GM12878 (cell line): ENCODE measurements at regions not wholly inside any gene's neighbourhood (a gene's known extent, or its start where the extent isn't known, plus 50 kb on each side); places are given as distances from the start of the nearest gene placed in this dataset.

Experiments
- ATAC-seq: fragments of 200-7000 bp; cut with Tn5 transposase; 3 replicates; pipeline ENCODE4 v1.9.1; 2020; ENCODE audit warnings: mild to moderate bottlenecking, moderate library complexity
- BruUV-seq: library from RNA; stranded (reverse); fragments of 400-500 nt; replicated peaks from 2 replicates; lab custom pipeline; 2021; lab: Mats Ljungman, UMichigan
- CTCF ChIA-PET: fragments of 300-600 bp; sonication (Branson Sonifier 250); formaldehyde crosslinking; extraction: SDS; loops from one replicate; lab custom pipeline; 2021; ENCODE audit warnings: inconsistent platforms; lab: Yijun Ruan, JAX
- POLR2A ChIA-PET: fragments of 350-600 bp; formaldehyde crosslinking; extraction: SDS; loops from one replicate; lab custom pipeline; 2021; ENCODE audit warnings: inconsistent platforms; lab: Charles Lee
- RAD21 ChIA-PET: fragments of 300-600 bp; sonication (Branson Sonifier 250); formaldehyde crosslinking; loops from one replicate; lab custom pipeline; 2023; ENCODE audit warnings: antibody characterized with exemption; ENCODE audit not compliant: unreplicated experiment; lab: Charles Lee
- SMC1A ChIA-PET: fragments of 300-600 bp; sonication (Branson Sonifier 250); formaldehyde crosslinking; loops from one replicate; lab custom pipeline; 2023; ENCODE audit not compliant: unreplicated experiment, uncharacterized antibody; lab: Charles Lee
- DNase-seq: peaks from one replicate; pipeline ENCODE4 v3.0.0-alpha.2; 2011; ENCODE audit warnings: low read depth, low spot score
- FAIRE-seq: peaks from 3 replicates; lab custom pipeline; 2011; peaks lifted over from hg19 to GRCh38; lab: Jason Lieb, UNC
- H2AFZ ChIP-seq: 2 replicates; pipeline ENCODE4 v1.6.0; 2011; ENCODE audit warnings: low read depth, low read length, control low read depth; ENCODE audit not compliant: control insufficient read depth
- H3K27ac ChIP-seq: 2 replicates; pipeline ENCODE4 v1.5.1; 2011; ENCODE audit warnings: control low read depth; ENCODE audit not compliant: control insufficient read depth, insufficient read depth
- H3K27me3 ChIP-seq, 2 experiments: replicated peaks in 1 of 2; 2 replicates each; pipeline versions ENCODE4 v1.6.0 to v1.6.1; 2011; ENCODE audit warnings: low read length in 1 of 2; ENCODE audit not compliant: control insufficient read depth in 2 of 2, insufficient read depth in 2 of 2
- H3K36me3 ChIP-seq, 2 experiments: 2 replicates each; pipeline ENCODE4 v1.5.1; 2011; ENCODE audit warnings: low read length in 1 of 2; ENCODE audit not compliant: control insufficient read depth in 2 of 2, insufficient read depth in 2 of 2
- H3K4me1 ChIP-seq: 2 replicates; pipeline ENCODE4 v1.6.1; 2011; ENCODE audit warnings: mild to moderate bottlenecking, low read length, moderate library complexity, mixed read lengths; ENCODE audit not compliant: control insufficient read depth, insufficient read depth
- H3K4me2 ChIP-seq: 2 replicates; pipeline ENCODE4 v1.6.0; 2011; ENCODE audit warnings: control low read depth; ENCODE audit not compliant: control insufficient read depth, insufficient read depth
- H3K4me3 ChIP-seq: fragments of 200-600 bp; sonication (generic); 2 replicates; pipeline ENCODE4 v1.5.1; 2016
- H3K79me2 ChIP-seq: 2 replicates; pipeline ENCODE4 v1.6.0; 2011; ENCODE audit warnings: low read length; ENCODE audit not compliant: control insufficient read depth, insufficient read depth
- H3K9ac ChIP-seq: 2 replicates; pipeline ENCODE4 v1.8.0; 2011; ENCODE audit warnings: low read length, control low read depth, mixed read lengths; ENCODE audit not compliant: control insufficient read depth, insufficient read depth
- H3K9me3 ChIP-seq: replicated peaks from 3 replicates; pipeline ENCODE4 v1.5.1; 2011; ENCODE audit warnings: mild to moderate bottlenecking, low read length; ENCODE audit not compliant: control insufficient read depth, insufficient read depth
- H4K20me1 ChIP-seq: 2 replicates; pipeline ENCODE4 v1.6.0; 2011; ENCODE audit not compliant: control insufficient read depth, insufficient read depth
- BCLAF1 ChIP-seq: fragments of 450-650 bp; IDR thresholded peaks from 2 replicates; pipeline ENCODE4 v1.6.1; 2017; ENCODE audit warnings: antibody characterized with exemption, mild to moderate bottlenecking, moderate library complexity
- BRCA1 ChIP-seq: IDR thresholded peaks from 2 replicates; pipeline ENCODE4 v1.6.1; 2011; ENCODE audit warnings: low read depth, low read length, improper control_type of control experiment
- E4F1 ChIP-seq: fragments of 450-650 bp; IDR thresholded peaks from 2 replicates; pipeline ENCODE4 v1.6.1; 2018; ENCODE audit warnings: borderline replicate concordance, mild to moderate bottlenecking; ENCODE audit not compliant: partially characterized antibody
- MEF2A ChIP-seq: IDR thresholded peaks from 2 replicates; pipeline ENCODE4 v1.6.1; 2011; ENCODE audit warnings: low read depth, mild to moderate bottlenecking, low read length, moderate library complexity; ENCODE audit not compliant: insufficient read depth
- RBBP5 ChIP-seq: fragments of 200-600 bp; sonication (generic); conservative IDR thresholded peaks from 2 replicates; pipeline ENCODE4 v1.6.1; 2016
- SUPT20H ChIP-seq: IDR thresholded peaks from 2 replicates; pipeline ENCODE4 v1.6.1; 2011; ENCODE audit warnings: low read depth, mild to moderate bottlenecking, low read length, moderate library complexity, borderline replicate concordance; ENCODE audit not compliant: control insufficient read depth
- ZNF274 ChIP-seq: IDR thresholded peaks from one replicate; pipeline ENCODE4 v1.8.0; 2011; ENCODE audit not compliant: insufficient read length, insufficient read depth
- ZNF622 ChIP-seq: fragments of 450-650 bp; IDR thresholded peaks from 2 replicates; pipeline ENCODE4 v1.6.1; 2017; ENCODE audit warnings: mild to moderate bottlenecking, inconsistent platforms
- in situ Hi-C: fragments of 300-500 bp; cut with MboI; formaldehyde crosslinking; loops from 9 replicates; pipeline ENCODE4 v1.14.3; 2018; ENCODE audit warnings: mixed read lengths
- intact Hi-C: fragments of 100-400 bp; cut with micrococcal nuclease; formaldehyde crosslinking; loops from one replicate; pipeline ENCODE4 v1.14.2; 2022; ENCODE audit not compliant: unreplicated experiment
- TF ChIP-seq, protein P1 (sequence below): IDR thresholded peaks from 2 replicates; pipeline ENCODE4 v1.6.1; 2012; ENCODE audit warnings: improper control_type of control experiment, low read depth, low read length; ENCODE audit not compliant: insufficient replicate concordance
- TF ChIP-seq, protein P2 (sequence below): fragments of 450-650 bp; IDR thresholded peaks from 2 replicates; pipeline ENCODE4 v1.6.1; 2017; ENCODE audit warnings: mild to moderate bottlenecking, moderate library complexity

DNA sequence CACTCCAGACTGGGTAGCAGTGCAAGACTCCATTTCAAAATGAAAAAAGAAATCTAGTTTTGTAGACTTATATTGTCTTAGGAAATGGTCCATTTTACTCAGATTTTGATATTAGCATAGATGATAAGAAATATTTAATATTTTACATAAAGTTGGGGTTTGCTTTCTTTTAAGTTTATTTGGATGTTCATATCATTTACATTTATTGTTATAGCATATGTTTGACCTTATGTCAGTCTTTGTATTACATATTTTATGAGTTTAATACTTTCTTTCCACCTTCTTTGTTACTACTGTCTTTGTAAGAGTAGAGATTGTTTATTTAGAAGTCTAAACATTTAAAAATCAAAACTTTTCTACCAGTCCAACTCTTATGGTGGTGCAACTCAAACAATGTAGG lies 162.7 kb upstream of the OTX2 start:
- no peaks in the 10 kb centered on the region for H3K27me3 ChIP-seq
- no peaks in the 10 kb centered on the region for H3K79me2 ChIP-seq
- H3K4me3 ChIP-seq: no peak overlapping the region
- ChIA-PET RAD21 (no interaction called here), SMC1A (no interaction called here), CTCF (no interaction called here), POLR2A (no interaction called here)
- H3K4me1 ChIP-seq: no peaks in the 10 kb centered on the region
- FAIRE-seq: no peak
- no peak for ATAC-seq
- H3K9me3 ChIP-seq: no peaks in the 10 kb centered on the region
- H3K36me3 ChIP-seq: no peaks in the 10 kb centered on the region
- H3K9ac ChIP-seq: no peak overlapping the region
- no peak overlapping the region for H3K27ac ChIP-seq
- DNase-seq: no peak
- intact Hi-C loops (no loop called here), in situ Hi-C loops (no loop called here)
- H2AFZ ChIP-seq: no peak overlapping the region
- BruUV-seq: no TSS peak
- H3K4me2 ChIP-seq: no peak overlapping the region
- no peaks in the 10 kb centered on the region for H4K20me1 ChIP-seq
- no peak for TF ChIP-seq MEF2A
- no peak for TF ChIP-seq ZNF622
- TF ChIP-seq SUPT20H: no peak
- no peak for TF ChIP-seq BRCA1
- TF ChIP-seq E4F1: no peak
- TF ChIP-seq, protein P1, sequence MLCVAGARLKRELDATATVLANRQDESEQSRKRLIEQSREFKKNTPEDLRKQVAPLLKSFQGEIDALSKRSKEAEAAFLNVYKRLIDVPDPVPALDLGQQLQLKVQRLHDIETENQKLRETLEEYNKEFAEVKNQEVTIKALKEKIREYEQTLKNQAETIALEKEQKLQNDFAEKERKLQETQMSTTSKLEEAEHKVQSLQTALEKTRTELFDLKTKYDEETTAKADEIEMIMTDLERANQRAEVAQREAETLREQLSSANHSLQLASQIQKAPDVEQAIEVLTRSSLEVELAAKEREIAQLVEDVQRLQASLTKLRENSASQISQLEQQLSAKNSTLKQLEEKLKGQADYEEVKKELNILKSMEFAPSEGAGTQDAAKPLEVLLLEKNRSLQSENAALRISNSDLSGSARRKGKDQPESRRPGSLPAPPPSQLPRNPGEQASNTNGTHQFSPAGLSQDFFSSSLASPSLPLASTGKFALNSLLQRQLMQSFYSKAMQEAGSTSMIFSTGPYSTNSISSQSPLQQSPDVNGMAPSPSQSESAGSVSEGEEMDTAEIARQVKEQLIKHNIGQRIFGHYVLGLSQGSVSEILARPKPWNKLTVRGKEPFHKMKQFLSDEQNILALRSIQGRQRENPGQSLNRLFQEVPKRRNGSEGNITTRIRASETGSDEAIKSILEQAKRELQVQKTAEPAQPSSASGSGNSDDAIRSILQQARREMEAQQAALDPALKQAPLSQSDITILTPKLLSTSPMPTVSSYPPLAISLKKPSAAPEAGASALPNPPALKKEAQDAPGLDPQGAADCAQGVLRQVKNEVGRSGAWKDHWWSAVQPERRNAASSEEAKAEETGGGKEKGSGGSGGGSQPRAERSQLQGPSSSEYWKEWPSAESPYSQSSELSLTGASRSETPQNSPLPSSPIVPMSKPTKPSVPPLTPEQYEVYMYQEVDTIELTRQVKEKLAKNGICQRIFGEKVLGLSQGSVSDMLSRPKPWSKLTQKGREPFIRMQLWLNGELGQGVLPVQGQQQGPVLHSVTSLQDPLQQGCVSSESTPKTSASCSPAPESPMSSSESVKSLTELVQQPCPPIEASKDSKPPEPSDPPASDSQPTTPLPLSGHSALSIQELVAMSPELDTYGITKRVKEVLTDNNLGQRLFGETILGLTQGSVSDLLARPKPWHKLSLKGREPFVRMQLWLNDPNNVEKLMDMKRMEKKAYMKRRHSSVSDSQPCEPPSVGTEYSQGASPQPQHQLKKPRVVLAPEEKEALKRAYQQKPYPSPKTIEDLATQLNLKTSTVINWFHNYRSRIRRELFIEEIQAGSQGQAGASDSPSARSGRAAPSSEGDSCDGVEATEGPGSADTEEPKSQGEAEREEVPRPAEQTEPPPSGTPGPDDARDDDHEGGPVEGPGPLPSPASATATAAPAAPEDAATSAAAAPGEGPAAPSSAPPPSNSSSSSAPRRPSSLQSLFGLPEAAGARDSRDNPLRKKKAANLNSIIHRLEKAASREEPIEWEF: no peak
- no peak for TF ChIP-seq ZNF274
- TF ChIP-seq BCLAF1: no peak
- TF ChIP-seq RBBP5: no peak
- TF ChIP-seq, protein P2, sequence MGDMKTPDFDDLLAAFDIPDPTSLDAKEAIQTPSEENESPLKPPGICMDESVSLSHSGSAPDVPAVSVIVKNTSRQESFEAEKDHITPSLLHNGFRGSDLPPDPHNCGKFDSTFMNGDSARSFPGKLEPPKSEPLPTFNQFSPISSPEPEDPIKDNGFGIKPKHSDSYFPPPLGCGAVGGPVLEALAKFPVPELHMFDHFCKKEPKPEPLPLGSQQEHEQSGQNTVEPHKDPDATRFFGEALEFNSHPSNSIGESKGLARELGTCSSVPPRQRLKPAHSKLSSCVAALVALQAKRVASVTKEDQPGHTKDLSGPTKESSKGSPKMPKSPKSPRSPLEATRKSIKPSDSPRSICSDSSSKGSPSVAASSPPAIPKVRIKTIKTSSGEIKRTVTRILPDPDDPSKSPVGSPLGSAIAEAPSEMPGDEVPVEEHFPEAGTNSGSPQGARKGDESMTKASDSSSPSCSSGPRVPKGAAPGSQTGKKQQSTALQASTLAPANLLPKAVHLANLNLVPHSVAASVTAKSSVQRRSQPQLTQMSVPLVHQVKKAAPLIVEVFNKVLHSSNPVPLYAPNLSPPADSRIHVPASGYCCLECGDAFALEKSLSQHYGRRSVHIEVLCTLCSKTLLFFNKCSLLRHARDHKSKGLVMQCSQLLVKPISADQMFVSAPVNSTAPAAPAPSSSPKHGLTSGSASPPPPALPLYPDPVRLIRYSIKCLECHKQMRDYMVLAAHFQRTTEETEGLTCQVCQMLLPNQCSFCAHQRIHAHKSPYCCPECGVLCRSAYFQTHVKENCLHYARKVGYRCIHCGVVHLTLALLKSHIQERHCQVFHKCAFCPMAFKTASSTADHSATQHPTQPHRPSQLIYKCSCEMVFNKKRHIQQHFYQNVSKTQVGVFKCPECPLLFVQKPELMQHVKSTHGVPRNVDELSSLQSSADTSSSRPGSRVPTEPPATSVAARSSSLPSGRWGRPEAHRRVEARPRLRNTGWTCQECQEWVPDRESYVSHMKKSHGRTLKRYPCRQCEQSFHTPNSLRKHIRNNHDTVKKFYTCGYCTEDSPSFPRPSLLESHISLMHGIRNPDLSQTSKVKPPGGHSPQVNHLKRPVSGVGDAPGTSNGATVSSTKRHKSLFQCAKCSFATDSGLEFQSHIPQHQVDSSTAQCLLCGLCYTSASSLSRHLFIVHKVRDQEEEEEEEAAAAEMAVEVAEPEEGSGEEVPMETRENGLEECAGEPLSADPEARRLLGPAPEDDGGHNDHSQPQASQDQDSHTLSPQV: no peak
